Brain pericyte (primary cell): ENCODE measurements at regions not wholly inside any gene's neighbourhood (a gene's known extent, or its start where the extent isn't known, plus 50 kb on each side); places are given as distances from the start of the nearest gene placed in this dataset.
A peak's percentile ranks its signal among the peaks of the same experiment; 100 is the strongest.

Experiments used
- DNase-seq: peaks from one replicate; pipeline ENCODE4 v3.0.0-alpha.2; 2012; ENCODE audit warnings: low read depth, low spot score

DNA sequence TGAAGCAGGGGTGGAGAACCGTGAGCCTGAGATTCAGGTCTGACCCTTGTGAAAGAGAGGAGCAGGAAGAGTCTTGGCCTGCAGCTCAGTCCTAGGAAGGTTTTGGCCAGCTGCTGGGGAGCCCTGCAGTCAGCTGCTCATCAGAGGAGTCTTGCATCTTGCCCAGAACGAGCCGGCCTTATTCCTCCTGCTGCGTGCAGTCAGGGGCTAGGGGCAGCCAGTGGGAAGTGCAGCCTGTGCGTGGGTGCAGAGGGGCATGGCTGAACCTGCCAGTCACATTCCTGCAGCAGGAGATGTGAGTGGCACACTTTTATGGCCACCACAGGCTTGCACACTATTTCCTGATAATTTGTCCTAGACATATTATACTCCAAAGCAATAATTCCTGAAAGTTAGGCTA, 278.7 kb downstream of the NPR3 start:
- DNase-seq: no peak

DNA sequence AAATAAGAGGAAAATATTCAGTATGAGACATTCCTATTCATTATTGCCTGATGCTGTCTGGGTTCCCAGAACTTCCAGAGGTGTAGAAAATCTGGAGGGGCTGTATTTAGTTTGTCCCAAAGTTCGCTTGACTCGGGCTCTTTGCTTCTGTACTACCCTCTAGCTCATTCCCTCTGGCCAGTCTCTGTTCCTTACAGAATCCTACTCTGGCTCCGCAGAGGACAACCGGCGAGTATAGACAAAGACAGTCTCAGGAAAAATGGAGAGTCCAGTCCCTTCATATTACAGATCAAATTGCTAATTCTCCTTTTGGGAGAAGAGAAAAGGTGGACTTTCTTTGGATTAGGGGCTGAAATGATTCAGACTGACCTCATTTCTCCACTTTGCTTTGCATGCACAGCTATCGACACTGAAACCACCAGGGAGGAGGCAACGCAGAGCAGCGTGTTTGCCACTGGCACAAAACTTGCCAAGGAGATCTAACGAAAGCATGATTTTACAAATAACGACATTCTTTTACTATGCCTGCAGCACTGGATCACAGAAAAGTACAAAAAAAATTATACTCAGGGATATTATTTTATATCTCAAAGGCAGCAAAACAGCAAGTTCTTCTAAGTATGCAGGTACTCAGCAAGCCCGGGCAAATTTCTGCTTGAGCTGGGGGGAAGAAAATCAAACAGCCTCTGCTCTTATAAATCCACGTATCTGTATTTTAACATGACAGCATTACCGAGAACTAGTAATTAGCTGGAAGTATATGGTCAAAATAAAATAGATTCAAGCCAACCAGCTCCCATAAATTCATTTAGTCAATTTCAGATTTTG, 279.7 kb downstream of the NPR3 start:
- no peak for DNase-seq

DNA sequence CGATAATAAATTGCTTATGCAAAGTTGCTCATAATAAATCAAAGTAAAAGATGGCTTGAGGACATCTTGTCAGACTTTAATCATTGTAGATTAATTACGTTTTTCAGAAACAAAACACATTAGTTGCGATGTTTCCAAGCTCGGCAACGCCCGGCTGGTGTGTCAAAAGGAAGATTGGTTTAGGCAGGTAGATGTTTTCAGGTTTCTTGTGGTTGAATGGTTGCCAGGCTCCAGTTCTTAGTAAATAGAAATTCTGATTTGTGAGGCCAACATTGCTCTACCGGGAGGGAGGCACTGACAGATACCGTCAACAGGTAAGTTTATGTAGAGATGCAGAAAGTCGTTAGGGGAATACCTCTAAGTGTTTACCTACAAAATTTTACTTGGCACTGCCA, 280.3 kb downstream of the NPR3 start:
- DNase-seq: no peak

DNA sequence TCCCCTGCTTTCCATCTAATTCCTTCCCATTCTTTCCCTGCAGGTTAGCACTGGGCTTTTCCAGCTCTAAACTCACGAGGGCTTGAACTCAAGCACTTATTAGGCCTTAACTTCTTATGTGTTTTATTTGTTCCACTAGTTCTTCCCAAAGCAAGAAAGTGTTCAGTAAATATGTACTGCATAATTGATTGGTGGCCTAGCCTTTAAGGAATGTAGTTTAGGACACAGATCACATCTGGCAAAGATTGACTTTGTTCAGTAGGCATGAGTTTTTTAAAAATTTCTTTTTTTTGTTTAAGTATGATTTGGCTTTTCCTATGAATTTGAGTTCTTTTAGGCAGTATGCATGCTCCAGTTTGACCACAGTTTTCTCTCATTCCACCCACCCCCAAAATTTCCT, 285.2 kb downstream of the NPR3 start:
- no peak for DNase-seq

DNA sequence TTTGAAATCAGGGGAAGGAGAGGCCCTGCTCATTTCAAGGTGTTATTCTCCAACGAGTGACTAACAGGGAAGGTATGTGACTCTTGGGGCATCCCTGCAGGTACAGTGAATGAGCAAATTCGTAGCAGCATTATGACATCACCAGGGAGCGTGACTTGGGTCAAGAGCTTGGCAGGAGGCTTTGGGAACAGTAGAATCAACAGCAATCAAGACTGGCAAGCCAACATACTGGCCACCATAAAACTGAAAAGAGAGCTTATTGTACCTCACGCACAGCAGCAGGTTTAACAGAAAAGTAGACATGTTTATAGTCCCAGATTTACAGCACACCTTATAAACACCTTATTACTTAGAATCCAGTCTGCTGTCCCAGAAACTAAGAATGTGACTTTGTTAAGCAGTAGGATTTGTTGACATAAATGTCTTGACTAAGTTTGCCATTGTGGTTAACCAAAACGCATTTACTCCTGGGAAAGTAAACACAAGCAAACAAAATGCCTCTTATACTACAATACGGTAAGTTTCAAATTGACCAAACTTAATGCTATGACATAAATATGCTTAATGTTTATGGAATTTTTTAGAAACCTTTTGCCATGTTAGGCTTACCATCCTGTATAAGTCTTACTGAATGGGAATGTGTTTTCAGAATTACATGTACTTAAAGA, 297.8 kb downstream of the NPR3 start:
- no peak for DNase-seq

DNA sequence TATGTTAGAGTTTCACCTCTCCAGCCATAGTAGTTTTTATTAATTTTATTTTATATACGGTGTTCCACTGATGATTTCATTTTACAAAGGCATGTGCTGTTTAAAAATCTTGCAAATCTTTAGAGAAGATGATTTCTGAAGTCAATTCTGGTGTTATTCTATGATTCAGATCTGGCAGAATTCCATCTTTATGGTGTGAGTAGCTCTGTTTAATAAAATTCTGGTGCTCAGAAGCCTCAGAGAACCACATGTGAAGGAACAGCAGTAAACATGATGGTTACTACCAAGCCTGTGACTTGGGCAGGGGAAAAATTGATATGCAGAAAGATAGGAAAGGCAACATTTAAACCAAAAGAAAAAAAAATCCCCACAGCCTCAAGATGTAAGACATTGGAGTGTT, 299.7 kb downstream of the NPR3 start:
- no peak for DNase-seq

DNA sequence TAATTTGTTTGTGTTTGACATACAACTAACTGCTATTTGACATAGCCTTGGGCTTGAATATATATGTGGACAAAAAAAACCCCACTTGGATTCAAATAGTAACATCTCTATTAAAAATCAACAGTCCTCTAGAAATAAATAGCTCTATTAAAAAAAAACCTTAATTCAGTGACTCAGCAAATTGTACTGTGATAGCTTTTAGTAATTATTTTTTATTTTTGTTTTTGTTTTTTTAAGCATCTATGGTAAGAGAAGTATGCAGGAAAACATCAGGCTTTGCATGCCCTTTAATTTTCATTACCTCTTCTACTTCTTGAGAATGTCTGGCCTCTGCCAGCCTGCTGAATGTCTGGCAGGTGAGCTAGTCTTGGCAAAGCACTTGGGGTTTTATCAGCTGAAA, 300.7 kb downstream of the NPR3 start:
- no peak for DNase-seq

DNA sequence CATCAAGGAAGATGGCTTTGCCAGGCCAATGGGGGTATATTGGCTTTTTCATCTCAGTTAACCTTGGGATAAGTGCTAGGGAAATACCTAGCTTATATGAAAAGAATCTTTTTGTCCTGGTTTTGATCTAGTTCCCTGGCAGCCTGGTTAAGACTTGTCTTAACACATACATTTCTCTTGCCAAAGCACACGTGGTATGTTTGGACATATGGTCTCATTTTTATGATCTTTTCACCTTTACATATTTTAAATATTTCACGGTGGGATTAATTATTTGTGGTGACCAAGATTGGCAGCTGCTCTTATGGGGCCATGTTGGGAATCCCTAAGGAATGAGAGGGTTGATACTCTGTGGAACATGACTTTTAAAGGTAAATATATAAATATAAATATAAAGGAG, 312.5 kb downstream of the NPR3 start:
- no peak for DNase-seq

DNA sequence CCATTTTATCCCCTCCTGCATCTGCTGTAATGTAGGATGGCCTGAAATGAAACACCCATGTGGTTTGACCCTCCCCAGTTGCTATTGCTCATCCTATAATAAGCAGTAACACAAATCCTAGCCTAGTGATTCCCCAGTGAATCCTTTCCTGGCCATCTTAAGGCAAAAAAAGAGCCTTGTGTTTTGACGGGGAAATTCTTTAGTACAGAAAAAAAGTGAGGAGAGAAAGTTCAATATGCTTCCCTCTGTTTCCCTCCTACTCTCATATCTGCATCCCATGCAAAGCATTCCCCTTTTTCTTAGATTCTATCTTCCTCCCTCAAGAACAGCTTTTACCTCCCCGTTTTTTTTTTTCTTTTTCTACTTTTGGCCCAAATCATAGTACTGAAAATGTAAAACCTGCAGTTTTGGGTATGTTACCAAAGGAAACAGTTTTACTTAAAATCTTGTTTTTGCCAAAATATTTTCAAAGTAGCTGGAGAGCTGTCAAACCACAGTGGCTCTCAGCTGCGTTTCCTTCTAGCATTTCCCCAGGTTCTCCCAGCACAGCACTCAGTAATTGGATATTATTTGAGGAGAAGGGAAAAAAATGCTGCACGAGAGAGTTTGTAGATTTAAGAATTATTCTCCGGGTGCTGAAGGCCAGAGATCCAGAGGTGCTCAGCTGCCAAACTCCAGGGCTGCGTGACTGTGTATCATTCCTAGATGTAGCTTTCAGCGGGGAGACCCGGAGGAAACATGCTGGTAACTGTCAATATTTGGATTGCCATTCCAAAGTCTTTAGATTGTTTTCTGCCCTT, 321.4 kb downstream of the NPR3 start:
- DNase-seq: peak; percentile 65

DNA sequence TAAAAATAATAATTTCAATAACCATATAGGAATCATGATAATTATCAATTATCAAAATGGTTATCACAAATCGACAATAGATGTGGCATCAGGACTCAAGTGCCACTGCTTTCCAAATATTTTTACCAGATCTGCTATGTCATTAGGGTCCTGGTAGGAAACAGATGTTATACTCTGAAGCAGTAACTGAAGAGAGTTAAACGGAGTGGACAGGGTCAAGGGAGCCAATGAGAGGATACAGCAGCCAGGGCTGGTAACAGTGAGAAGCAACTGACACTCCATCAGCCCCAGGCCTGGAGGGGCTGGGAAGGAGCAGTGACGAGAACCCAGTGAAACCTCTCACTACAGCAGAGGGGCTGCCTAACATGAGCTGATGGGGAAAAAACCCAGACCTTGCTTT, 322.4 kb downstream of the NPR3 start:
- no peak for DNase-seq

DNA sequence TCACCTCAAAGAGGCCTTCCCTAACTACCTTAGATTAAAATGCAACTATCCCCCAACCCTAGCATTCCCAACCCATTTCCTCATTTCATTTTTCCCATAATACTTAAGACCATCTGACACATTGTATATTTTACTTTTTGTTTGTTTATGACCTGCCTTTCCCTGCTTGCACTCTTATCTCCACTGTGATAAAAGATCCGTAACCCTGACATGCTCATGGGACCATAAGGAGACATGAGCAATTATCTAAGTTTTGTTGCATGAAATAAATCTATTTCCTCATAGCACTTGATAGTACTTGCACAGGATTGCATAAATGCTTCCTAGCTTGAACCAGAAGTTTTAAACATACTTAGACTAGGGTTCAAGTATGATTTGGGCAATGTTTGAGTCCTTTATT, 323.7 kb downstream of the NPR3 start:
- no peak for DNase-seq

DNA sequence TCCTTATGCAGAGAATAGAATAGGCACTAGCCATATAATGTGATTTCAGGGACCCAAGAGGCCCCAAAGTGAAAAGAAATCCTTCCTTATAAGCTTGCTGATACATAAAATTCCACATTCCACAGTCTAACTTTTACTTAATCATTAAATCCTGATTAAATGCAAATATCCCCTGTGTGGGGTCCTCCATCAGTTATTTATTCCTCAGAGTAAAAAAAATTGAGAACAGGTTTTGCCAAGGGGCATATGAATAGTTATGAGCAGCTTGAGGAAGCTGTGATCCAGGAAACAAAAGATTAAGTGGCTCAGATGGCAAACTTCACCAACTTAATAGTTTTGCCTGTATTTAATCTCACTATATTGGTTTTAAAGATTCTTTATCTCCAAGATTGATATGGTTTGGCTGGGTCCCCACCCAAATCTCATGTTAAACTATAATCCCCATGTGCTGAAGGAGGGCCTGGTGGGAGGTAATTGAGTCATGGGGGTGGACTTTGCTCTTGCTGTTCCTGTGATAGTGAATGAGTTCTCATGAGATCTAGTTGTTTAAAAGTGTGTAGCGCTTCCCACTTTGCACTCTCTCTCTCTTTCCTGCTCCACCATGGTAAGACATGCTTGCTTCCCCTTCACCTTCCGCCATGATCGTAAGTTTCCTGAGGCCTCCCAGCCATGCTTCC, 324.9 kb downstream of the NPR3 start:
- DNase-seq: no peak

DNA sequence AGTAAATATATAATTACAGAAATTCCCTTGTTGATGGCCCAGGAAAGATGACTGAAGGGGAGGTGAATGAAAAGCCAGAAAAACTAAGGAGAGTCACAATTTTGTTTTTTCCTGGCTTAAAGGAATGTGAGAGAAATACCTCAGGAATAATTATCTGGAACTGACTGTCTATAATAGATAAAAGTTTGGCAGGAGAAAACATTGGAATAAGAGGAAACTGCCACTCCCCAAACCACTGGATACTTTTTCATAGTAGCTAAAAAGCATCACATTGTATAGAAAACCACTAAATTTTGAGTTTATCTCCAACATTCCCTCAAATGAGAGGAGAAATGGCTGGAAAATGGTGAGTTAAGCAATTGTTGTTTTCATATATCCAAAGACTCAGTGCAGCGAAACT, 326.0 kb downstream of the NPR3 start:
- DNase-seq: no peak

DNA sequence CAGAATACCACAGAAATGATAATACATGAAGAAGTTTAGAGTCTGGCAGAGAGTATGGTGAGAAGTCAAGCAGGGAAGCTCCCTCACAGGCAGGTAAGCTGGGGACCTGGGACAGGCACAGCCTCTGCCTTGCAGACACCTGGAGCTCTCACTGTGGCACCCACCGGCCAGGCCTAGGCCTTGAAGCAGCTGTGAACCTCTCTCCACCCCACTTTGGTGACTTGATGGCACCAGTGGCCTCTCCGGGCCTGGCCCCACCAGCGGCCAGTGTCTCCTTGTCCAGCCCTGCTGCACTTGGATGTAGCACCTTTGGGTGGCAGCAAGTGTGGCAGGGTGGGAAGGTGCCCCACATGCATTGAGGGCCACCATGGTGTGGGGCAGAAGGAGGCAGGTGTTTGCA, 330.5 kb downstream of the NPR3 start:
- no peak for DNase-seq

DNA sequence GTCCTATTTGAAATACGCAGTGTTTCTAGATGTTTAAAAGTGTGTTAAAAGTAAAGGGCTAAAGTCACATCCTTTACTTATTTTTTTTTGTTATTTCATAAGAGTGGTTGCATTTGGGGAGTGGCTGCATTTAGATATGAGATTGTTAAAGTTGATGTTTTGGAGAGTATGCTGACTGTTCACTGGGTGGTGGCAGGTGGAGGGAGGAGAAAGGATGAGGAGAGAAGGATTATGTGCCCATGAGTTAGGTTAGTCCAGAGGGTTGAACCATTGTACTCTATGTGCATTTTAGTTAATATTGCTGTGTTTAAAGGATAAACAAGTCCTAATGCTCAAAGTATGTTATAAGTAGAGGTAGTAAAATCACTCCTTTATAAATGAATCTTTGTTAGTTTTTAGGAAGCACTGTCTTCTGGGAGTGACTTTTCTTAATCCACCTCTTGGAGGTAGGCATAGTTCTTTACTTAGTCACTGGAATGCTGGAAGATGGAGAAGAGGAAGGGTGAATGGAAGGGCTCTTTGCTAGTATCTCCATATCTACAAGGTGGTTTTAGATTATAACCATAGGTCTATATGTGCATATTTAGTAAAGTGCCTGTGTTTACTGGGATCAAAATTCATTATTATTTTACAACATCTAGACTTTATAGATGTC, 332.3 kb downstream of the NPR3 start:
- no peak for DNase-seq

DNA sequence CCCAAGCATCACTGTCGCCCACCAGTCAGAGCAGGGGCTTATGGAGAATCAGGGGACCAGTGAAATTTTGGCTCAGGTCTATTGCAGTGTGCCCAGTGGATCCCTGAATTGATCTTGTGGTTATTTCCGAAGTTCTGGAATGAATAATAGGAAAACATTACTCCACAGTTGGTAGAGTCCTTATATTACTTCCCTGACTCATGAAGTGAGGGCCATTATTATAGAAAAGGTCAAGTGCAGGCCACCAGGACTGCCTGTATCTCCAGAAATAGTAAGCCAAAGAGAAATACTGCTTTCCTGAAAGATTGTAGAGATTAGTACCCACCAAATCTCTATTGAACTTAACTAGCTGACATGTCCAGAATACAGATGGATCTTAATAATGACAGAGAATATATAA, 335.0 kb downstream of the NPR3 start:
- no peak for DNase-seq

DNA sequence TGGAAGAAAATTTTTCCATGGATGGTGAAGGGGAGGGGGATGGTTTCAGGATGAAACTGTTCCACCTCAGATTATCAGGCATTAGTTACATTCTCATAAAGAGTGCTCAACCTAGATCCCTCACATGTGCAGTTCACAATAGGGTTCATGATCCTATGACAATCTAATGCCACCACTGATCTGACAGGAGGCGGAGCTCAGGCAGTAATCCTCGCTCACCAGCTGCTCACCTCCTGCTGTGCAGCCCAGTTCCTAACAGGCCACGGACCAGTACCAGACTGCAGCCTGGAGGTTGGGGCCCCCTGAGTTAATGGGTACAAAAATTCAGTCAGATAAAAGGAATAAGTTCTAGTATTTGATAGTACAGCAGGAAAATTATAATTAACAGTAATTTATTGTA, 337.2 kb downstream of the NPR3 start:
- no peak for DNase-seq

DNA sequence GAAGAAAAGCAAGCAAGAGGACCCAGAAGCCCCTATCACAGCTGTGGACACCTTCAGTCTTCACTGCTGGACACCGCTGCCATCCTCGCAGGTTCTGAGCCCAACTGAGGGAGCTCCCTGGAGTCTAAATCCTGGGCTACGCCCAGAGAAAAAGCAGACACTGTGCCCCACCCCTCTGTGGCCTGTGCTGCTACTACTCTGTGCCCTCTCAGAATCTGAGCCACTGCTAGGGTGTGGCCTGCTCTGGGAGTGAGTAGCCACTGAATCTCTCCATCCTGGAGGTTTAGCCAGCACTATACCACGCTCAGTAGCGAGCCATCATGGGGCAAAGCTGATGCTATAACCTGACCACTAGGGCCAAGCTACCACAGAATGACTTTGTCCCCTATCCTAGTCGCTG, 338.2 kb downstream of the NPR3 start:
- no peak for DNase-seq

DNA sequence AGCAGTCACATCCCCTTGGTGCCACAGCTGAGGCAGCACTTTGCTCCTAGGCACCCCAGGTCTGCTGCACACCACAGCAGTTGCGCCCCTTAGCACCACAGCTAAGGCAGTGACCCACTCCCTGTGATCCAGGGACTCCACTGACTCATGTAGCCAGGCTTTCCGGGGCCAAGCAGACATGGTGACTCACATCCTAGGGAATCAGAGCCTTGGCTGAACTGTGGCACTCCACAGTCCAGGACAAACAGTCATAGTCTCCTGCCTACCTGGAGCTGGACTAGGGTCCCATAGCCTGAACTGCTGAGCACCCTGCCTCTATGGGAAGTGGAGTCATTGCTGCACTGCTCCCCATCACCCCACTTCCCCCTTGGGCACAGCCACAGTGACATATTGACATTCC, 338.7 kb downstream of the NPR3 start:
- peak; percentile 25 for DNase-seq

DNA sequence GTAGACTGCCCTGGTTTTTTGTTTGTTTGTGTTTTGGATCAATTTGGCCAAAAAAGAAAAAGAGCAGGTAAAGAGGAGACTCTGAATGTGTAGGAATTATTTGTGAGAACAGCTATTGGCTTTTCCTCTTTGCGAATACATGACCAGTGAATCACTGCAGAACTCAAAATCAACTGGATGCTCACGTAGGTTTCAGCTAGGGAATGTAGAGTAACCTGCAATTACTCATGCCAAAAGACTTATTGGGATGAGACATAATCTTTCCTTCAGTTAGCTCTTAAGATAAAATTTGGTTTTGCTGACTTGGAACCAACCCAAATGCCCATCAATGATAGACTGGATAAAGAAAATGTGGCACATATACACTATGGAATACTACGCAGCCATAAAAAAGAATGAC, 348.0 kb downstream of the NPR3 start:
- no peak for DNase-seq

DNA sequence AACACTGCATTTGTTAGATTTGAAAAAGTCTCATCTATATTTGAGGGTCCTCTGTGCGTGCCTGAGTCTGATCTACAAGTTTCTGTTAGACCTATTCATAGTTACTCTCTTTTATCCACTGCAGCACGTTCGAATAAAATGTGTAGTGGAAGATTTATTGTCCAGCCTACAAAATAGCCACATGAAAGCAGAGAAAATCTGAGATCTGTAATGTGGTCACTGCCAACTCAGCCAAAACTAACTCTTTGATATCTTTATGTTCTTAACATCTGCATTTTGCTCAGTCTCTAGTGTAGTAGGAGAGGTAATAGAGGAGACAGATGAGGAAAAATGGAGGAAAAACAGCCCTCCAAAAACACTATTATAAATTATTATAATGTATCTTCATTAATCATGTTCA, 354.0 kb downstream of the NPR3 start:
- DNase-seq: no peak

DNA sequence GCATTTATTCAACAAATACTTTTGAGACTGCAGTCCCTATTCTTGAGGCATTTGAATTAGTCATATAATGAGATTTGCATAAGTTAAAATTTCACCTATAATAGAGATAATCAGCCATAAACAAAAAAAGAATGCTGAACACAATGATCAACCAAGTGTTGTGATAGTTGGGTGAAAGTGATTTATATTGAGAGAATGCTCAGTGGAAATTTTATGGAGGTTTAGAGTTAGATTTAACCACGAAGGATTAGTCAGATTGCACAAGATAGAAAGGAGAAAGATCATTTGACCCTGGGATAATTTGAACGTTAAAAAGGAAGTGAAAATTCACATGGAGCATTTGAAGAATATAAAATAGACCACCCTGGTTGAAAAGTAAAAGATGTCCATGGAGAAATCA, 356.2 kb downstream of the NPR3 start:
- no peak for DNase-seq
